Mesothelial cell of epicardium (in vitro differentiated cells): ENCODE measurements at regions not wholly inside any gene's neighbourhood (a gene's known extent, or its start where the extent isn't known, plus 50 kb on each side); places are given as distances from the start of the nearest gene placed in this dataset.
"Not testable (repeated sequence)": the region's sequence is repeated elsewhere in the genome, so short reads cannot be mapped to it uniquely, and the experiment has no call there.

Experiments used
- DNase-seq, 2 experiments: peaks; one replicate each; pipeline ENCODE4 v3.0.0; 2021; ENCODE audit warnings: low spot score in 2 of 2; ENCODE audit not compliant: unreplicated experiment in 2 of 2
- H3K27ac Mint-ChIP-seq: 2 replicates; pipeline ENCODE4 v1.8.0; 2021; ENCODE audit warnings: mixed read lengths
- H3K27me3 Mint-ChIP-seq: 2 replicates; pipeline ENCODE4 v1.8.0; 2021; ENCODE audit warnings: low read depth, mixed read lengths
- H3K36me3 Mint-ChIP-seq: 2 replicates; pipeline ENCODE4 v1.8.0; 2021; ENCODE audit warnings: mixed read lengths
- H3K4me1 Mint-ChIP-seq: 2 replicates; pipeline ENCODE4 v1.8.0; 2021; ENCODE audit warnings: mixed read lengths
- H3K4me3 Mint-ChIP-seq: 2 replicates; pipeline ENCODE4 v1.8.0; 2021; ENCODE audit warnings: mild to moderate bottlenecking, moderate library complexity, mixed read lengths
- H3K9me3 Mint-ChIP-seq: 2 replicates; pipeline ENCODE4 v1.8.0; 2021; ENCODE audit warnings: mixed read lengths
- CTCF ChIP-seq: fragments of 200-600 bp; sonication (generic); IDR thresholded peaks from one replicate; pipeline ENCODE4 v1.5.0; 2021; ENCODE audit warnings: antibody characterized with exemption; ENCODE audit not compliant: unreplicated experiment

DNA sequence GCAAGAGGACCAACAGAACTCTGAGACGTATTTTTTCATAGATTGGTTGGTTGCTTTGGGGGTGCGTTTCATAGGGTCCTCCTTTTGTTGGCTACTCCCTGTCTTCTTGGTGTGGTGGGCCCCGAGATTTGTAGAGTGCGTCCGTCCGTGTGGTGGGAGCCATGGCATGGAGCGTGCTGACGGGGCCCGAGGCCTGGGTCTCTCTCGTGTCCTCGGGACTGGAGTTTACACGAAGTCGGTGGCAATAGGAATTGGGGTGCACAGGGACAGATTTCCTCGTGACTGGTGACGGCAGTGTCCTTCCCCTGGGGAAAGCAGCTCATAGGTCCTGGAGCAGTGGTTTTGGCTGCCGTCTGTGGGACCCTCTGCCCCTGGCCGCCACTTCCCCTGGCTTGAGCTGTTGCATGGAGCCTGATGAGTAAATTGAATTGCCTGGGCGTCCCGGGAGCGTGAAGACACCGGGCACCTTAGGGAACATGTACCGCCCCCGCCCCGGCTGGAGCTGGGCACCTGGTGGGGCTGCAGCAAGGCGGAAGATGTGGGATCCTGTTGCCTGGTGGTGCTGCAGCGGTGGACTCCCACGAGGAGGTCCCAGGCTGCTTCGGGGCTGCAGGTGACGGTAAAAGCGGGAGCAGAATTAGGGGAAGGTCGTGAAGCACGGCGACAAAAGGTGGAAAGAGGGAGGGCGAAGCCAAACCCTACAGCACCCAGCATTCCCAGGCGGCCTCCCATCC, 153.7 kb upstream of the ALG10B start:
- H3K4me3 Mint-ChIP-seq: no peak overlapping the region
- H3K27me3 Mint-ChIP-seq: no peaks in the 10 kb centered on the region
- no peak for TF ChIP-seq CTCF
- H3K36me3 Mint-ChIP-seq: no peaks in the 10 kb centered on the region
- H3K9me3 Mint-ChIP-seq: peaks cover 39% of the 10 kb centered on the region
- no peak overlapping the region for H3K27ac Mint-ChIP-seq
- DNase-seq: no peak
- H3K4me1 Mint-ChIP-seq: no peaks in the 10 kb centered on the region

- Mint-ChIP-seq H3K4me3 (no peak overlapping the region), H3K9me3 (peaks cover 39% of the 10 kb centered on the region), H3K4me1 (no peaks in the 10 kb centered on the region), H3K27me3 (no peaks in the 10 kb centered on the region), H3K27ac (no peak overlapping the region), H3K36me3 (no peaks in the 10 kb centered on the region)
- no peak for TF ChIP-seq CTCF
- DNase-seq: no peak
Measured at GRCh38 chr12:38163442-38163801, 153.2 kb upstream of the ALG10B start.

- Mint-ChIP-seq H3K4me1 (no peaks in the 10 kb centered on the region), H3K27me3 (no peaks in the 10 kb centered on the region), H3K36me3 (no peaks in the 10 kb centered on the region), H3K27ac (no peak overlapping the region), H3K9me3 (peaks cover 54% of the 10 kb centered on the region), H3K4me3 (no peak overlapping the region)
- TF ChIP-seq CTCF: no peak
- DNase-seq: no peak
Measured at GRCh38 chr12:38166225-38166624, 150.3 kb upstream of the ALG10B start.

DNA sequence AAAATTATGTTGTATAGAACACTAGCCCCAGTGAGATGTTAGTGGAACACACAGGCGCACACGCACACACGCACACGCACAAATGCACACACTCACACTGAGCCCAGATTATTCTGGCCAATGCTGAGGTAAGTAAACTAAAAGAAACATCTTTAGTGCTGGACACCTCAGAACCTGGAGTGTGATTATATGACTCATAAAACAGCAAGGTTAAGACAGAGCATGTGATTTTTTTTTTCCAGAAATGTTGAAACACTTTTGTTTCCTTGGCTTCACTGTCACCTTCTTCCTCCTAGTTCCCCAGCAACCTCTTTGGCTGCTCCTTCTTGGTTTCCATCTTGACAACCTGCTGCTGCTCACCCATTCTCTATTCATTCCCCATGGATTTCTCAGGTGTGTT, 141.0 kb upstream of the ALG10B start:
- Mint-ChIP-seq H3K9me3 (peaks cover 80% of the 10 kb centered on the region), H3K27ac (no peak overlapping the region), H3K27me3 (no peaks in the 10 kb centered on the region), H3K36me3 (no peaks in the 10 kb centered on the region), H3K4me1 (no peaks in the 10 kb centered on the region), H3K4me3 (no peak overlapping the region)
- no peak for TF ChIP-seq CTCF
- no peak for DNase-seq

DNA sequence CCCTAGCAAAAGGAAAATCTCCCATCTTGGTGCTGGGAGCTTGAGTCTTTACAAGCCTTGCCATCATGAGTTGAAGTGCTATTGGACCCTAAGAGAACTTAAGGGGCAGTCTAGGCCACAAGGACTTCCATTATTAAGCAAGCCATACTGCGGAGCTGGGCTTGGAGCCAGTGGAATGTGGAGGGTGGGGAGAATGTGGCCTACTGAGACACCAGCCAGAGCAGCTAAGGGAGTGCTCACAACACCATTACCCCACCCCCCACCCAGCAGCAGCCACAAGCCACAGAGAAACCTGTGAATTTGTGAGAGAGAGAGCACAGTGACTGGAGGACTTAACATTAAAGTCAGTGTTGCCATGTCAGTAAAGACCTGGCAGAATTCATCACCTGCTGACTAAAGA, 133.0 kb upstream of the ALG10B start:
- peaks cover 54% of the 10 kb centered on the region for H3K9me3 Mint-ChIP-seq
- not testable (repeated sequence) for H3K27ac Mint-ChIP-seq, H3K27me3 Mint-ChIP-seq, DNase-seq, H3K4me3 Mint-ChIP-seq, H3K4me1 Mint-ChIP-seq, H3K36me3 Mint-ChIP-seq

DNA sequence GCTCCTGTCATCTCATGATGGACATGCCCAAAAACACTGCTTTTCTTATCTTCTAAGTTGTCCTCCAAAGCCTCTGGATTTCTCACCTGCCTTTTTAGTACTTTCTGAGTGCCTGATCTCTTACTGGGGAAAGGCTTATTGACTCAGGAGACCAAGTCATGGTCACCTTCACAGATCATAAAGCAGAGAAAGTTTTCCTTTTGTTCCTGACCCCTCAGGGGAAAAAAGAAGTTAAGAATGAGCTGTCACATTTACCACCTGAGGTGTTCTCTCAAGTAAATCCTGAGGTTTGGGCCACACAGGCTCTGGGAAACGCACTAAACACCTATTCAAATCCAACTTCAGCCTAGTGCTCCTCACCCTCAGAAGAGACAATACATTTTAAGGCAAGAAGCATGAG, 119.3 kb upstream of the ALG10B start:
- not testable (repeated sequence) for H3K27ac Mint-ChIP-seq, H3K36me3 Mint-ChIP-seq, H3K27me3 Mint-ChIP-seq, DNase-seq, H3K4me1 Mint-ChIP-seq, H3K4me3 Mint-ChIP-seq
- H3K9me3 Mint-ChIP-seq: peaks cover 60% of the 10 kb centered on the region
